BE2C (cell line): ENCODE measurements at regions not wholly inside any gene's neighbourhood (a gene's known extent, or its start where the extent isn't known, plus 50 kb on each side); places are given as distances from the start of the nearest gene placed in this dataset.

Source experiments
- DNase-seq: peaks from one replicate; pipeline ENCODE4 v3.0.0-alpha.2; 2020
- H3K27me3 ChIP-seq: fragments of 250-450 bp; sonication (Bioruptor Pico); 2 replicates; pipeline ENCODE4 v1.5.1; 2020; ENCODE audit warnings: mild to moderate bottlenecking
- H3K36me3 ChIP-seq: fragments of 250-450 bp; sonication (Bioruptor Pico); 2 replicates; pipeline ENCODE4 v1.5.1; 2020; ENCODE audit warnings: mild to moderate bottlenecking
- H3K4me1 ChIP-seq: fragments of 250-450 bp; sonication (Bioruptor Pico); 2 replicates; pipeline ENCODE4 v1.5.1; 2020
- H3K4me3 ChIP-seq: 2 replicates; pipeline ENCODE4 v1.5.1; 2011; ENCODE audit warnings: low read depth, low read length
- H3K9me3 ChIP-seq: fragments of 250-450 bp; sonication (Bioruptor Pico); 2 replicates; pipeline ENCODE4 v1.5.1; 2020
- TF ChIP-seq, protein P1 (sequence below): IDR thresholded peaks from 2 replicates; pipeline ENCODE4 v1.5.1; 2012; ENCODE audit warnings: mild to moderate bottlenecking, low read depth, low read length

DNA sequence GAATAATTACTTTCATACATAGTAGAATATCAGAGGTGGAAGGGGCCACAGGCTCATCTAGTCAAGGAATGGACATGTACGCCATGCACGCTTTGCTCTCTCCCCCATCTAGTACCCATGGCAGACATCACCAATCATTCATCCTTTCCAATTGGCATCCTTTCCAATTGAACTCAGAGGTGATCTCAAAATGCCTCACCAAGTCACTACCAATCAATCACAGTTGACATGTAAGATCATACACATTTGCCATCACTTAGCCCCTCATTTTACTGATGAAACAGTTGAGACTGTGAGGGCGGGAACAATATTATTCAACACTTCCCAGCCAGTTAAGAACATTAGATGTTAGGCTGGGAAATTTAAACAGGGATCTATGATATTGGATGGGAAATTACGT, 308.4 kb downstream of the FGFR2 start:
- Histone ChIP-seq H3K9me3 (no peaks in the 10 kb centered on the region), H3K4me1 (peaks cover 3% of the 10 kb centered on the region; the same call in 1 of the 2 replicates), H3K36me3 (no peaks in the 10 kb centered on the region), H3K27me3 (no peaks in the 10 kb centered on the region), H3K4me3 (no peak overlapping the region)
- no peak for DNase-seq
- TF ChIP-seq, protein P1, sequence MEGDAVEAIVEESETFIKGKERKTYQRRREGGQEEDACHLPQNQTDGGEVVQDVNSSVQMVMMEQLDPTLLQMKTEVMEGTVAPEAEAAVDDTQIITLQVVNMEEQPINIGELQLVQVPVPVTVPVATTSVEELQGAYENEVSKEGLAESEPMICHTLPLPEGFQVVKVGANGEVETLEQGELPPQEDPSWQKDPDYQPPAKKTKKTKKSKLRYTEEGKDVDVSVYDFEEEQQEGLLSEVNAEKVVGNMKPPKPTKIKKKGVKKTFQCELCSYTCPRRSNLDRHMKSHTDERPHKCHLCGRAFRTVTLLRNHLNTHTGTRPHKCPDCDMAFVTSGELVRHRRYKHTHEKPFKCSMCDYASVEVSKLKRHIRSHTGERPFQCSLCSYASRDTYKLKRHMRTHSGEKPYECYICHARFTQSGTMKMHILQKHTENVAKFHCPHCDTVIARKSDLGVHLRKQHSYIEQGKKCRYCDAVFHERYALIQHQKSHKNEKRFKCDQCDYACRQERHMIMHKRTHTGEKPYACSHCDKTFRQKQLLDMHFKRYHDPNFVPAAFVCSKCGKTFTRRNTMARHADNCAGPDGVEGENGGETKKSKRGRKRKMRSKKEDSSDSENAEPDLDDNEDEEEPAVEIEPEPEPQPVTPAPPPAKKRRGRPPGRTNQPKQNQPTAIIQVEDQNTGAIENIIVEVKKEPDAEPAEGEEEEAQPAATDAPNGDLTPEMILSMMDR: no peak

DNA sequence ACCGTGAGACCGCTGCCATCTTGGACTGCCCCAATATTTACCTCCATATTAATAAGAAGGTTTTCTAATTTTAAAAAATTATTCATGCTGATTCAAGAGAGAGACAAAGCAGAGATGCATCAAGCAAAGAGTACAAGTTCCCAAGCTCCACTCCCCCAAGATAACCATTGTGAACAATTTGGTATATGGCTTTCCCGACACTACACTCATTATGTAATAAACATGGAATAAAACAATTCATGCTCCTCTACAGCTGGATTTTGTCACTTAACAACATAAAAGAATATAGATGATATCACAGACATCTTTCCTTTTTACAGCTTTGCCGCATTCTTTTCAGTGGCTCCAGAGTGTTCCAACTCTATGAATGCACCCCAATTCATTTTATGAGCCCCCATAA, 307.6 kb downstream of the FGFR2 start:
- H3K9me3 ChIP-seq: no peaks in the 10 kb centered on the region
- TF ChIP-seq, protein P1: no peak
- H3K36me3 ChIP-seq: no peaks in the 10 kb centered on the region
- H3K4me1 ChIP-seq: peaks cover 3% of the 10 kb centered on the region; the same call in 1 of the 2 replicates
- H3K4me3 ChIP-seq: no peak overlapping the region
- DNase-seq: no peak
- H3K27me3 ChIP-seq: no peaks in the 10 kb centered on the region

DNA sequence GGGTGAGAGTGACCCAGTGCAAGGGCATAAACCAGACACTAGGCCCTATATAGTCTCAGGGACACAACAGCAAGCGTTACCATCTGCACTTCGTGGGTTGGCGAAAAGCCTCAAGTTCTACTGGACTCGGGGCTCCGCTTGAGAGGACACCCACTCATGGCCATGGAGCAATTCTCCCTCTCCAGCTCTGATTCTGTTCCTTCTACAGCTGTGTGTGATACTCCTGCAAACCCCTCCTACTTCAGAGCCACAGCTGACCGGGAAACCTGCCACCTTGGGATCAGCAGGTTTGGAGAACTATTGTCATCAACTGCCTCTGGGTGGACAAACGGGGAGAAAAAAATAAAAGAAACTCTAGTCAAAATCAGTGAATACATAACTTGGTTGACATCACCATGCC, 306.9 kb downstream of the FGFR2 start:
- H3K9me3 ChIP-seq: no peaks in the 10 kb centered on the region
- no peak for DNase-seq
- H3K4me1 ChIP-seq: peaks cover 5% of the 10 kb centered on the region; the same call in 1 of the 2 replicates
- TF ChIP-seq, protein P1: no peak
- no peak overlapping the region for H3K4me3 ChIP-seq
- no peaks in the 10 kb centered on the region for H3K36me3 ChIP-seq
- H3K27me3 ChIP-seq: no peaks in the 10 kb centered on the region

DNA sequence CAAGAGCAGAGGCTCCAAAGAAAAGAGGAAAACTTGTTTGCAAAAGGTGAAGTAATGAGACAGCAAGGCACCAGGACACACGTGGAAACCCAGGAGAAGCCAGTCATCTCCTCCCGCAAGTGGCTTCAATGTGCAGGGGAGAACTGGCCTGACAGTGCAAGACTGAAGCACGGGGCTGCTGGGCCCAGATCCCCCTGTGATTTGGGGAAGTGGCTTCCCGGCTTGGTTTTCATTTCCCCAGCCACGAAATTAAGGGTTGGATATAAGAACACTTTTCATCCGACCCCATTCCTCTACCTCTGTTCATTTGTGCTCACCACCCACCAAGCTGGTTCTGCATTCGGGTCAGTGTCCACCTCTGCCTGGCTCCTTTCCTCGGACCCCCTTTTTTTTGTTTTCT, 306.4 kb downstream of the FGFR2 start:
- Histone ChIP-seq H3K4me3 (no peak overlapping the region), H3K4me1 (peaks cover 5% of the 10 kb centered on the region; the same call in 1 of the 2 replicates), H3K27me3 (no peaks in the 10 kb centered on the region), H3K36me3 (no peaks in the 10 kb centered on the region), H3K9me3 (no peaks in the 10 kb centered on the region)
- TF ChIP-seq, protein P1: no peak
- no peak for DNase-seq

DNA sequence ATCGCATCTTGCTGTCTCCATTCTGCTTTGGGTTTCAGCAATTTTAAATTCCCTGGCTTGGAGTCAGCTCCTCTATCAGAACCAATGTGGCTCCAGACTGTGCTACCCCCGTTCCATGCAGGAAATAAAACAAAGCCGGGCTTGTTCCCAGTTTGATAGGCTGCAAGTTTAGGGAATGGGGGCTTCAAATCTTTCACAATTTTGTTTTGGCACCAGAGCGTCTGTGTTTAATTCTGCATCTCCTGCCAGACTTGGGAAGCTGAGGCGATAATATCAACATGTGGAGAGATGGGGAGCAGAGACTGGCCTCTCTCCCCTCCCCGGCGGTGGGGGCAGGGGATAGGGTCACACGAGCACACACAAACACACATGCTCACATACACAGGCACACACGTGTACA, 305.9 kb downstream of the FGFR2 start:
- Histone ChIP-seq H3K36me3 (no peaks in the 10 kb centered on the region), H3K27me3 (no peaks in the 10 kb centered on the region), H3K4me1 (peaks cover 5% of the 10 kb centered on the region; the same call in 1 of the 2 replicates), H3K9me3 (no peaks in the 10 kb centered on the region), H3K4me3 (no peak overlapping the region)
- TF ChIP-seq, protein P1: no peak
- no peak for DNase-seq

DNA sequence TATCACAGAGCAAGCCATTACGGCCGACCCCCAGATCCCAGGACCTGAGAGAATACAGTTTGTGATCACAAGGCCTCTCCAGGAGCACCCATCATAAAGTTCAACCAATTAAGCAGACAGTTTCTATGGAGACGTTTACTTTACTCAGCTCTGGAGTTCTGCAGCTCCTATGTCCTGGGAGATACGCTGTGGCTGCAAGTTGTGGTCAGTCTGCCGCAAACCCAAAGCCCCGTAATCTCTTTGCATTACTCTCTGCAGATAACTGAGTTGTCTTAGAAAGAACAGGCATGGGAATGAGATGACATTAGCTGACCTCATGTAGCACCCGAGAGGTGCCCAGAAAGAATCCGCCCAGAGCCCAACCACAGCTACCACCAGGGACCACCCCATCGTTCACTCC, 305.1 kb downstream of the FGFR2 start:
- H3K4me3 ChIP-seq: no peak overlapping the region
- no peaks in the 10 kb centered on the region for H3K36me3 ChIP-seq
- TF ChIP-seq, protein P1: no peak
- H3K27me3 ChIP-seq: no peaks in the 10 kb centered on the region
- H3K9me3 ChIP-seq: no peaks in the 10 kb centered on the region
- no peak for DNase-seq
- H3K4me1 ChIP-seq: peaks cover 5% of the 10 kb centered on the region; the same call in 1 of the 2 replicates
